DND-41 (cell line): ENCODE measurements at regions not wholly inside any gene's neighbourhood (a gene's known extent, or its start where the extent isn't known, plus 50 kb on each side); places are given as distances from the start of the nearest gene placed in this dataset.

Source experiments
- CTCF ChIP-seq: IDR thresholded peaks from 2 replicates; pipeline ENCODE4 v1.5.1; 2012; ENCODE audit warnings: borderline replicate concordance, low read length, moderate library complexity, mild to moderate bottlenecking; ENCODE audit not compliant: poor library complexity, severe bottlenecking; ENCODE audit errors: extremely low read depth
- EZH2 ChIP-seq: IDR thresholded peaks from 3 replicates; pipeline ENCODE4 v1.6.1; 2012; ENCODE audit warnings: borderline replicate concordance, low read depth, mild to moderate bottlenecking, moderate library complexity, low read length, inconsistent platforms; ENCODE audit not compliant: severe bottlenecking

- no peak for TF ChIP-seq CTCF
- no peak for TF ChIP-seq EZH2
Measured at GRCh38 chr5:85077581-85077980, 692.9 kb upstream of the EDIL3 start.
